ENCODE measurements at regions not wholly inside any gene's neighbourhood (a gene's known extent, or its start where the extent isn't known, plus 50 kb on each side); places are given as distances from the start of the nearest gene placed in this dataset.

DNA sequence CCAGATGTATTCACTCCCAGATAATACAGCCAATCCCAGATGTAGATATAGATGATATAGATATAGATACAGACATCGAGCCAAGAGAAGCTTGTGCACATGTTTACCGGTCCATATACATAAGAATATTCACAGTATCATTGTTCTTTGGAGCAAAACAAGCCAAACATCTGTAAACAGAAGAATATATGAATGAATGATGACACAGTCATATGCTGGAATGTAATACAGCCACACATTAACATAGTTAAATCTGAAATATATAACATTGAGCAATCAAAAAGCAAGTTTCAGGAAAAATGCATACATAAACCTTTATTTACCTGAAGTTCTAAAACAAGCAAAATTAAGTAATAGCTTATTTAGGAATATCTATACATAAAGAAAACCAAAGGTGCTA lies 182.5 kb downstream of the TXNL1 start:
- CTCF ChIA-PET: no interaction called here
- BruUV-seq (replicated peaks): no TSS peak
- POLR2A ChIA-PET: no interaction called here
- intact Hi-C loops (cut with micrococcal nuclease; ENCODE audit: unreplicated experiment): no loop called here
- in situ Hi-C loops (cut with MboI): no loop called here
- SMC1A ChIA-PET (ENCODE audit: uncharacterized antibody, unreplicated experiment): no interaction called here
- Histone ChIP-seq H4K20me1 (ENCODE audit: control insufficient read depth, insufficient read depth) (no peaks in the 10 kb centered on the region), H3K79me2 (ENCODE audit: control insufficient read depth, insufficient read depth, low read length) (no peaks in the 10 kb centered on the region), H3K9me3 (replicated peaks; ENCODE audit: control insufficient read depth, insufficient read depth, low read length) (no peaks in the 10 kb centered on the region), H3K4me2 (ENCODE audit: control insufficient read depth, insufficient read depth) (no peak overlapping the region), H3K27me3 (replicated peaks in 1 of 2; ENCODE audit: control insufficient read depth in 2 of 2, insufficient read depth in 2 of 2, low read length in 1 of 2) (no peaks in the 10 kb centered on the region), H3K27ac (ENCODE audit: control insufficient read depth, insufficient read depth) (no peak overlapping the region), H2AFZ (ENCODE audit: control insufficient read depth, low read depth, low read length) (no peak overlapping the region), H3K4me3 (no peak overlapping the region), H3K4me1 (ENCODE audit: control insufficient read depth, insufficient read depth, low read length) (no peaks in the 10 kb centered on the region), H3K9ac (ENCODE audit: control insufficient read depth, insufficient read depth, low read length) (no peak overlapping the region), H3K36me3 (ENCODE audit: control insufficient read depth in 2 of 2, insufficient read depth in 2 of 2, low read length in 1 of 2) (no peaks in the 10 kb centered on the region)
- DNase-seq (ENCODE audit: low read depth, low spot score) (no peak), ATAC-seq (no peak), FAIRE-seq (no peak)
- RAD21 ChIA-PET (ENCODE audit: unreplicated experiment): no interaction called here
- TF ChIP-seq SREBF1 (IDR thresholded peaks at IDR 0.05; ENCODE audit: low read length): no peak
- TF ChIP-seq TCF7 (IDR thresholded peaks at IDR 0.05; ENCODE audit: borderline replicate concordance): no peak
- no peak for TF ChIP-seq ASH2L (IDR thresholded peaks at IDR 0.05; ENCODE audit: borderline replicate concordance, low read depth)
- no peak for TF ChIP-seq CHD1 (IDR thresholded peaks at IDR 0.05; ENCODE audit: low read depth, low read length)
- TF ChIP-seq KDM1A (IDR thresholded peaks at IDR 0.05; ENCODE audit: borderline replicate concordance): no peak
- no peak for TF ChIP-seq POLR2AphosphoS5 (IDR thresholded peaks at IDR 0.05; ENCODE audit: low read length)
- no peak for TF ChIP-seq SP1 (IDR thresholded peaks at IDR 0.05; ENCODE audit: low read depth, low read length)
- TF ChIP-seq, protein P1, sequence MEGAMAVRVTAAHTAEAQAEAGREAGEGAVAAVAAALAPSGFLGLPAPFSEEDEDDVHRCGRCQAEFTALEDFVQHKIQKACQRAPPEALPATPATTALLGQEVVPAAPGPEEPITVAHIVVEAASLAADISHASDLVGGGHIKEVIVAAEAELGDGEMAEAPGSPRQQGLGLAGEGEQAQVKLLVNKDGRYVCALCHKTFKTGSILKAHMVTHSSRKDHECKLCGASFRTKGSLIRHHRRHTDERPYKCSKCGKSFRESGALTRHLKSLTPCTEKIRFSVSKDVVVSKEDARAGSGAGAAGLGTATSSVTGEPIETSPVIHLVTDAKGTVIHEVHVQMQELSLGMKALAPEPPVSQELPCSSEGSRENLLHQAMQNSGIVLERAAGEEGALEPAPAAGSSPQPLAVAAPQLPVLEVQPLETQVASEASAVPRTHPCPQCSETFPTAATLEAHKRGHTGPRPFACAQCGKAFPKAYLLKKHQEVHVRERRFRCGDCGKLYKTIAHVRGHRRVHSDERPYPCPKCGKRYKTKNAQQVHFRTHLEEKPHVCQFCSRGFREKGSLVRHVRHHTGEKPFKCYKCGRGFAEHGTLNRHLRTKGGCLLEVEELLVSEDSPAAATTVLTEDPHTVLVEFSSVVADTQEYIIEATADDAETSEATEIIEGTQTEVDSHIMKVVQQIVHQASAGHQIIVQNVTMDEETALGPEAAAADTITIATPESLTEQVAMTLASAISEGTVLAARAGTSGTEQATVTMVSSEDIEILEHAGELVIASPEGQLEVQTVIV (IDR thresholded peaks at IDR 0.05; ENCODE audit: borderline replicate concordance, partially characterized antibody): no peak
- TF ChIP-seq, protein P2, sequence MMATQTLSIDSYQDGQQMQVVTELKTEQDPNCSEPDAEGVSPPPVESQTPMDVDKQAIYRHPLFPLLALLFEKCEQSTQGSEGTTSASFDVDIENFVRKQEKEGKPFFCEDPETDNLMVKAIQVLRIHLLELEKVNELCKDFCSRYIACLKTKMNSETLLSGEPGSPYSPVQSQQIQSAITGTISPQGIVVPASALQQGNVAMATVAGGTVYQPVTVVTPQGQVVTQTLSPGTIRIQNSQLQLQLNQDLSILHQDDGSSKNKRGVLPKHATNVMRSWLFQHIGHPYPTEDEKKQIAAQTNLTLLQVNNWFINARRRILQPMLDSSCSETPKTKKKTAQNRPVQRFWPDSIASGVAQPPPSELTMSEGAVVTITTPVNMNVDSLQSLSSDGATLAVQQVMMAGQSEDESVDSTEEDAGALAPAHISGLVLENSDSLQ (IDR thresholded peaks at IDR 0.05): no peak
- TF ChIP-seq KAT2A (conservative IDR thresholded peaks at IDR 0.05; ENCODE audit: control insufficient read depth, low read depth, low read length): no peak
- no peak for TF ChIP-seq RELA (IDR thresholded peaks at IDR 0.05; ENCODE audit: borderline replicate concordance, partially characterized antibody)
- TF ChIP-seq FOS (IDR thresholded peaks at IDR 0.05; ENCODE audit: borderline replicate concordance, extremely low read depth, insufficient read length): no peak
- no peak for TF ChIP-seq NFIC (IDR thresholded peaks at IDR 0.05; ENCODE audit: low read depth, low read length)
- TF ChIP-seq MEF2A (IDR thresholded peaks at IDR 0.05; ENCODE audit: insufficient read depth, low read depth, low read length): no peak
- TF ChIP-seq MYB (IDR thresholded peaks at IDR 0.05; ENCODE audit: borderline replicate concordance, low read depth, low read length): no peak
- TF ChIP-seq, protein P3, sequence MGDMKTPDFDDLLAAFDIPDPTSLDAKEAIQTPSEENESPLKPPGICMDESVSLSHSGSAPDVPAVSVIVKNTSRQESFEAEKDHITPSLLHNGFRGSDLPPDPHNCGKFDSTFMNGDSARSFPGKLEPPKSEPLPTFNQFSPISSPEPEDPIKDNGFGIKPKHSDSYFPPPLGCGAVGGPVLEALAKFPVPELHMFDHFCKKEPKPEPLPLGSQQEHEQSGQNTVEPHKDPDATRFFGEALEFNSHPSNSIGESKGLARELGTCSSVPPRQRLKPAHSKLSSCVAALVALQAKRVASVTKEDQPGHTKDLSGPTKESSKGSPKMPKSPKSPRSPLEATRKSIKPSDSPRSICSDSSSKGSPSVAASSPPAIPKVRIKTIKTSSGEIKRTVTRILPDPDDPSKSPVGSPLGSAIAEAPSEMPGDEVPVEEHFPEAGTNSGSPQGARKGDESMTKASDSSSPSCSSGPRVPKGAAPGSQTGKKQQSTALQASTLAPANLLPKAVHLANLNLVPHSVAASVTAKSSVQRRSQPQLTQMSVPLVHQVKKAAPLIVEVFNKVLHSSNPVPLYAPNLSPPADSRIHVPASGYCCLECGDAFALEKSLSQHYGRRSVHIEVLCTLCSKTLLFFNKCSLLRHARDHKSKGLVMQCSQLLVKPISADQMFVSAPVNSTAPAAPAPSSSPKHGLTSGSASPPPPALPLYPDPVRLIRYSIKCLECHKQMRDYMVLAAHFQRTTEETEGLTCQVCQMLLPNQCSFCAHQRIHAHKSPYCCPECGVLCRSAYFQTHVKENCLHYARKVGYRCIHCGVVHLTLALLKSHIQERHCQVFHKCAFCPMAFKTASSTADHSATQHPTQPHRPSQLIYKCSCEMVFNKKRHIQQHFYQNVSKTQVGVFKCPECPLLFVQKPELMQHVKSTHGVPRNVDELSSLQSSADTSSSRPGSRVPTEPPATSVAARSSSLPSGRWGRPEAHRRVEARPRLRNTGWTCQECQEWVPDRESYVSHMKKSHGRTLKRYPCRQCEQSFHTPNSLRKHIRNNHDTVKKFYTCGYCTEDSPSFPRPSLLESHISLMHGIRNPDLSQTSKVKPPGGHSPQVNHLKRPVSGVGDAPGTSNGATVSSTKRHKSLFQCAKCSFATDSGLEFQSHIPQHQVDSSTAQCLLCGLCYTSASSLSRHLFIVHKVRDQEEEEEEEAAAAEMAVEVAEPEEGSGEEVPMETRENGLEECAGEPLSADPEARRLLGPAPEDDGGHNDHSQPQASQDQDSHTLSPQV (IDR thresholded peaks at IDR 0.05): no peak
- 20% methylated on average over 2 of the region's 2 CpGs for WGBS (ENCODE audit: insufficient coverage, insufficient replicate concordance, low lambda C conversion rate, missing lambda C conversion rate)
